HuH-7.5 (cell line): ENCODE measurements at regions not wholly inside any gene's neighbourhood (a gene's known extent, or its start where the extent isn't known, plus 50 kb on each side); places are given as distances from the start of the nearest gene placed in this dataset.

ENCODE experiments used
- DNase-seq: peaks from one replicate; pipeline ENCODE4 v3.0.0; 2011; ENCODE audit warnings: low spot score

DNA sequence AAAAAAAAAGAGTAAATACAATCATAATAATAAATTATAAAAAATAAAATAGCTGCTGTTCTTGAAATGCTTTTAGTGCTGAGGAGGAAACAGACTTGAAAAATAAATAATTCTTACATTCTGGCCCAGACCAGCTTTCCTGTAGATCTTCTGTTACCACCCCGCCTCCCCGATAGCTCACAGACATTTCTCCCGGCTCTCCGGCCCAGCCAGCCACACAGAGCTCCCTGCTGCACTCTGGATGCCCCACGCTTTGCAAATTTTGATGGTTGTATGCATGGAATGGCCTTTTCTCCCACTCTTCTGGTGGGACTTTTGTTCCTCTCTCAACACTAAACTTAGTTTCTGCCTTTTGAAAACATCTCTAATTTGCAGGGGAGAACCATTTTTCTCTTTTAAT is 249.3 kb downstream of the ATP23 start:
- DNase-seq = no peak

DNA sequence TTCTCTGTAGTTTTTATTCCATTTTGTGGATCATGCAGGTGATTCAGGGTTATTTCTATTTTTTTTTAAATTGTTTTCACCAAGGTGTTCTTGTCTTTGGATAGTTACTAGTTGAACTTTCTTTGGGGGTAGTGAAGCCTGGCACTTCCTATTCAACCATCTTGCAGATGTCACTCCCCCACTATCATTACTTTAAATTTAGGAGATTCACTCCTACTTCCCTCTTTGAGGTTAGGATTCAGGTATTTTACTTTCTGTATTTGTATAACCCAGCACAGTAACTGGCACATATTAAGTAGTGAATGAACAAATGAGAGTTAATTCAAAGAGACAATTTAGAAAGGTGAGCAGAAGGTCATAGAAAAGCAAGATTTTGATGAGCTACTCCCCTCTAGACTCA is 255.6 kb downstream of the ATP23 start:
- DNase-seq = no peak

GRCh38 chr12:58202933-58203718 is 261.8 kb downstream of the ATP23 start:
- no peak for DNase-seq

DNA sequence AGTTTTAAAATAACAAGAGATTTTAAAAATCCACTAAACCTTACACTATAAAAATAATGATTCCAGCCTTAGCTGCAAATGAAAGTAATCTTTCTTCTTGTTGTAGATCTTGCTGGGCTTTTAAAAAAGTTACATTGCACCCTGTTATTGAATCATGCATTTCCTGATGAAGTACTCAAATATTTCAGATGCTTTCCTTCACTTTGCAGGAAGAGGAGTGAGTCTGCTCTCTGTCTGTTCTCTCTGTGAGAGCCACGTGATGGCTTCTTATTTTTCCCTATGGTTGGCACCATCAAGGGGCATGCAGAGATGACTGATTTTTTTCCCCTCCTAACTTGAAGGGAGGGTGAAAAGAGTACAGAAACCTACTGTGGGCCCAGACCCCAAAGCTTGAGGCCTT is 262.7 kb downstream of the ATP23 start:
- DNase-seq = no peak

GRCh38 chr12:58206876-58207275 is 265.5 kb downstream of the ATP23 start:
- no peak for DNase-seq

GRCh38 chr12:58211211-58211610 is 269.8 kb downstream of the ATP23 start:
- no peak for DNase-seq

DNA sequence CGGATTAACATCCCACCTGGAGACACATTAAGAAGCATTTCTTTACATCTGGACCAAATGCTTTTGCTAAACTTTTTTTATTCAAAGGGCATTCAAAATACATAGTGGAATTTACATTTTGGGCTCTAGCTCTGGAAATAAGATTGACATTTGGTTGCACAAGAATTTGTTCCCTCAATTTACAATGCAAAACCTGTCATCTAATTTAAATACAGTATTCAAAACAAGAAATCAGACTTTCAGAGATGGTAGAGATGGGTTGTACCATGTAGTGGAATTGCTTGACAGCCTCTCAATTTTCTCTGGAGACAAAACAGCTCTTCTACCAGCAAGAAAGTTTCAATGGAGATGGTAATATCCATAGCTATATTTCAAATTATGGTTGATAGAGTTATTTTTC is 275.8 kb downstream of the ATP23 start:
- DNase-seq = no peak

DNA sequence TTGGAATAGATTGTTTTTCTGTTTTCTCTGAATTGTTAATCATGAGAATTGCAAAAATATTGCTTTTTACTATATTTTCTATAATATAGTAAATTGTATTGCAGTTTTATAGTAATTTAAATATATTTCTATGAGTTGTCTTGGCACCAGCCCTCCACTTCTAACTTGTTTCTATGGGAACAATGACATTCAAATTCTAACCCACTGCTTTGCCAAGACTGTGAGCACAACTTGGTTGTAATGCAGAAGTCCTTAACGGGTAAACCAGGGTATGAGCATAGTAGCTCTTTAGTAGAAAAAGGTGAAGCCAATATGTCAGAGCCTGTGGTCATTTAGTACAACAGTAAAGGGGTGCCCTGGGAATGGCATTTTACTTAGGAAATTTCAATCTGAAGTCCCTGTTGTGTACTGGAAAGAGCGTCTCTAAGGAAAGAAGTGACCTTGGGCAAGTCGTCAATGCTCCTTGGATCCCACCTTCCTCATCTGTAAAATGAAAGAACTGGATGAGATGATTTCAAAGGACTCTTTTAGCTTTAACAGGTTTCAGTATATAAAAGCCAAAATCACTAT is 283.3 kb downstream of the ATP23 start:
- DNase-seq = no peak

- DNase-seq = no peak
Observed at GRCh38 chr12:58225203-58225877, 284.0 kb downstream of the ATP23 start.

GRCh38 chr12:58233886-58234285 is 292.5 kb downstream of the ATP23 start:
- no peak for DNase-seq

GRCh38 chr12:58238411-58238810 is 297.0 kb downstream of the ATP23 start:
- DNase-seq = no peak

- no peak for DNase-seq
Observed at GRCh38 chr12:58241099-58241498, 299.7 kb downstream of the ATP23 start.

- DNase-seq = no peak
Observed at GRCh38 chr12:58242796-58243630, 301.6 kb downstream of the ATP23 start.

- no peak for DNase-seq
Observed at GRCh38 chr12:58247633-58248032, 306.3 kb downstream of the ATP23 start.

- DNase-seq = no peak
Observed at GRCh38 chr12:58248599-58248998, 307.2 kb downstream of the ATP23 start.

GRCh38 chr12:58249610-58250009 is 308.2 kb downstream of the ATP23 start:
- DNase-seq = no peak

DNA sequence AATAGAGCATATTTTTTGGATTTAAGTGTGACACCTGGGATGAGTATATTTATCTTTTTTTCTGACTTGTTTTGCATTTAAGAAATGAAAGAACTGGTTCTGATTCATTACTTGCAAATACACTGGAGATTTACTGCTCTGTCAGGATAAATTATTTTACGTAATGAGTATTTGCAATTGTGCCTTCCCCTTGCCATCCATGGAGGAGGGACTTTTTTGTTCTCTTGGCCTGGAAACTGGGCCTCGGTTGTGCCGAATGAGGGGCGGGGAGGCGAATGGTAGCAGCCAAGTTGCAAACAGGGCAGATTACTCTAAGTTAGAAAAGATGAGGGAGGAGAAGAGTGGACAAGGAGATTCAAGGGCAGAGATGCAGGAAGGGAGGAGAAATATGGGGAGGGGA is 308.7 kb downstream of the ATP23 start:
- DNase-seq = no peak

- no peak for DNase-seq
Observed at GRCh38 chr12:58252914-58253313, 311.5 kb downstream of the ATP23 start.

GRCh38 chr12:58253663-58254062 is 312.3 kb downstream of the ATP23 start:
- DNase-seq = no peak

DNA sequence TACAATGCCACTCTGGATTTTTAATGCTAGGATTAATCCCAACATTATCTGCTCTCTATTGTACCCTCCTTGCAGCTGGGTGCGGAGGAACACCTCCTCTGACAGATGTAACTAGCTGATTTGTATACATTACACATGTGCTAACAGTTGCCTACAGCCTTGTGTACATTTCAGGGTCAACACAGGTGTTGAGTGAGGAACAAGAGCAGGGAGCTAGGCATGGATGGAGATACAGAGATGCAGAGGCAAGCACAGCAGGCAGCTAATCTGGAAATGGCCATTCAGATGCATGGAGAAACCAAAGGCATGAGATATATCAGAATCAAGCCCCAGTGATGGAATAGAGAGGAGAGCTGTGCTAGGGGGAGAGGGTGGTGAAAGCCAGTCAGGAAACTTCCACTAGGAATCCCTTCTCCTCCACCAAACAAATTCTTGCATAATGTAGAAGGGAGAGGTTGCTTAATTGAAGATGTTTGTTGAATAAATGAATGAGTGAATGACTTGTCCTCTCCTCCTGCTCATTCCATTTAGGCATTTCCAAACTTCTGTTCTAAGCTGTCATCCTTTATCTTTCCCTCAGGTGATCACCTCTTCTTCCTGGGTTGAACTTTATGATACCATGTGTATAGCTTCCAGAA is 313.2 kb downstream of the ATP23 start:
- no peak for DNase-seq

DNA sequence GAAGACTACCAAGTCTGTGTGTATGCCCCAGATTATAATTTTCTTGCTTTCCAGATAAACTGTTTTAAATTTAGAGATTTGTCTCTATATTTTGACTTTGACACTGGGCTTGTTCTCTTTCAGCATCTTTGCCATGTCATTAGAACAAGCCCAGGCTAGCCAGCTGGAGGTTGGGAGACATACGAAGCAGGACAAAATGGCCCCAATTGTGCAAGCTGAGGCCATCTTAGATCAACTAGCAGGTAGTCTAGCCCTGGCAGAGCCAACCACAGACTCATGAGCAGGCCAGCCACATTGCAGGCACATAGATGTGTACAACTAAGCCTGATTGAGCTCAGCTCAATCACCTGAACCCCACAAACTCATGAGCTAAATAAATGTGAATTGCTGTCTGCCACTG is 321.4 kb downstream of the ATP23 start:
- no peak for DNase-seq

- DNase-seq = no peak
Observed at GRCh38 chr12:58263816-58264215, 322.4 kb downstream of the ATP23 start.
